ENCODE measurements at regions not wholly inside any gene's neighbourhood (a gene's known extent, or its start where the extent isn't known, plus 50 kb on each side); places are given as distances from the start of the nearest gene placed in this dataset.

GRCh38 chr2:117108741-117109267, 705.7 kb upstream of the DDX18 start:
- Histone ChIP-seq H3K9me3 (peaks cover 17% of the 10 kb centered on the region), H3K4me1 (no peaks in the 10 kb centered on the region), H3K4me3 (no peak overlapping the region), H3K27me3 (no peaks in the 10 kb centered on the region), H3K36me3 (no peaks in the 10 kb centered on the region), H3K27ac (no peak overlapping the region)
- WGBS = 88% methylated on average over 7 of the region's 9 CpGs
- TF ChIP-seq EP300 (IDR thresholded peaks at IDR 0.05) (no peak), POLR2AphosphoS5 (IDR thresholded peaks at IDR 0.05) (no peak), POLR2A (IDR thresholded peaks at IDR 0.05) (no peak)
- TF ChIP-seq, protein P1, sequence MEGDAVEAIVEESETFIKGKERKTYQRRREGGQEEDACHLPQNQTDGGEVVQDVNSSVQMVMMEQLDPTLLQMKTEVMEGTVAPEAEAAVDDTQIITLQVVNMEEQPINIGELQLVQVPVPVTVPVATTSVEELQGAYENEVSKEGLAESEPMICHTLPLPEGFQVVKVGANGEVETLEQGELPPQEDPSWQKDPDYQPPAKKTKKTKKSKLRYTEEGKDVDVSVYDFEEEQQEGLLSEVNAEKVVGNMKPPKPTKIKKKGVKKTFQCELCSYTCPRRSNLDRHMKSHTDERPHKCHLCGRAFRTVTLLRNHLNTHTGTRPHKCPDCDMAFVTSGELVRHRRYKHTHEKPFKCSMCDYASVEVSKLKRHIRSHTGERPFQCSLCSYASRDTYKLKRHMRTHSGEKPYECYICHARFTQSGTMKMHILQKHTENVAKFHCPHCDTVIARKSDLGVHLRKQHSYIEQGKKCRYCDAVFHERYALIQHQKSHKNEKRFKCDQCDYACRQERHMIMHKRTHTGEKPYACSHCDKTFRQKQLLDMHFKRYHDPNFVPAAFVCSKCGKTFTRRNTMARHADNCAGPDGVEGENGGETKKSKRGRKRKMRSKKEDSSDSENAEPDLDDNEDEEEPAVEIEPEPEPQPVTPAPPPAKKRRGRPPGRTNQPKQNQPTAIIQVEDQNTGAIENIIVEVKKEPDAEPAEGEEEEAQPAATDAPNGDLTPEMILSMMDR (IDR thresholded peaks at IDR 0.05) = no peak
- DNase-seq (ENCODE audit: low spot score in 2 of 2) = no peak

DNA sequence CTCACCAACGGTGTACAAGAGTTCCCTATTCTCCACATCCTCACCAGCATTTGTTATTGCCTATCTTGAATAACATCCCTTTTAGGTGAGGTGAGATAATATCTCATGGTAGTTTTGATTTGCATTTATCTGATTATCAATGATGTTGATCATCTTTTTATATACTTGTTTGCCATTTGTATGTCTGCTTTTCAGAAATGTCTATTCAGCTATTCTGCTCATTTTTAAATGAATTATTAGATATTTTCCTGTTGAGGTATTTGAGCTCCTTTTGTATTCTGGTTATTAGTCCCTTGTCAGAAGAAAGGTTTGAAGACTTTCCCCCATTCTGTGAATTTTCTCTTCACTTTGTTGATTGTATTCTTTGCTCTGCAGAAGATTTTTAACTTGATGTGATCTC, 695.5 kb upstream of the DDX18 start:
- Histone ChIP-seq H3K36me3 (no peaks in the 10 kb centered on the region), H3K9me3 (no peaks in the 10 kb centered on the region), H3K4me3 (no peak overlapping the region), H3K27me3 (no peaks in the 10 kb centered on the region), H3K27ac (no peak overlapping the region), H3K4me1 (no peaks in the 10 kb centered on the region)
- no peak for TF ChIP-seq EP300 (IDR thresholded peaks at IDR 0.05)
- no peak for TF ChIP-seq POLR2AphosphoS5 (IDR thresholded peaks at IDR 0.05)
- no peak for TF ChIP-seq POLR2A (IDR thresholded peaks at IDR 0.05)
- TF ChIP-seq, protein P1 (IDR thresholded peaks at IDR 0.05) = no peak
- WGBS = 43% methylated on average over 1 of the region's 1 CpG
- no peak for DNase-seq (ENCODE audit: low spot score in 2 of 2)

DNA sequence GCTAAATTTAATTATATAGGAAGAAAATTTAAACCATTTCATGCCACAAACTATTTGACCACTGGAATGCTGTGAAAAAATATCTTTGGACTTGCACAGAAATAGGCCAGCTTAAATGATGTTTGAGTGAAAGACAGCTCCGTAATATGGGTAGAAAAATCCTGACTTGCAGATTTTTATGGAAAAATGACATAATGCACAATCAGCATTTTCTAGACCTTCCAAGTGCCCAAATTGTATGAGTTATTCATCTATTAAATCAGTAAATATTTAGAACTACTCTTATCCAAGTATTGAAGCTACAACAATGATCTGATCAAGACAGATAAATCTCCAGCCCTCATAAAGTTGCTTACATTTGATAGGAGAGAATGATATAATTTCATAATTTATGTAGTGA, 691.1 kb upstream of the DDX18 start:
- Histone ChIP-seq H3K36me3 (no peaks in the 10 kb centered on the region), H3K4me3 (no peak overlapping the region), H3K27me3 (no peaks in the 10 kb centered on the region), H3K27ac (no peak overlapping the region), H3K4me1 (no peaks in the 10 kb centered on the region), H3K9me3 (no peaks in the 10 kb centered on the region)
- no peak for DNase-seq (ENCODE audit: low spot score in 2 of 2)
- WGBS = 79% methylated on average over 1 of the region's 1 CpG
- TF ChIP-seq POLR2A (IDR thresholded peaks at IDR 0.05) = no peak
- TF ChIP-seq, protein P1 (IDR thresholded peaks at IDR 0.05) = no peak

DNA sequence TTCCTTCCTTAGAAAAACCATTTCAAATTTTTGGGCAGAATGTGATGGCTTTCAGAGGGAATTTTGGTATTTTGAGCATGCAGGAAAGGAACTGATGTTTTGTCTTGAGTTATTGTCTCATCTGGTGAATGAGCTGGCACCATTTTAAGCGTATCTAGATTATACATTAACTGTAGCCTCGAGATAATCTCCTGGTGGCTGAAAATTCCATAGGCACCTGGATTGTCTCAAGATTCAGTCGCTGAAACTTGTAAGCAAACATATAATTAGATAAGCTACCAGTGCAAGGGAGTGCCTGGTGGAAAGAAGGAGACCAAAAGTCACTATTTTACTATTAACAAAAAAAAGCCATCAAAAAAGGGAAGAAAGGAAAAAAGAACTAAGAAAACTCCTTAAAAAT, 687.8 kb upstream of the DDX18 start:
- DNase-seq (ENCODE audit: low spot score in 2 of 2) = no peak
- Histone ChIP-seq H3K9me3 (no peaks in the 10 kb centered on the region), H3K4me1 (no peaks in the 10 kb centered on the region), H3K36me3 (no peaks in the 10 kb centered on the region), H3K27ac (no peak overlapping the region), H3K27me3 (no peaks in the 10 kb centered on the region), H3K4me3 (no peak overlapping the region)
- no peak for TF ChIP-seq EP300 (IDR thresholded peaks at IDR 0.05)
- TF ChIP-seq, protein P1 (IDR thresholded peaks at IDR 0.05) = no peak
- no peak for TF ChIP-seq POLR2A (IDR thresholded peaks at IDR 0.05)
- TF ChIP-seq POLR2AphosphoS5 (IDR thresholded peaks at IDR 0.05) = no peak
- 41% methylated on average over 3 of the region's 3 CpGs for WGBS

- Histone ChIP-seq H3K4me3 (no peak overlapping the region), H3K36me3 (no peaks in the 10 kb centered on the region), H3K9me3 (peaks cover 3% of the 10 kb centered on the region), H3K27me3 (no peaks in the 10 kb centered on the region), H3K4me1 (no peaks in the 10 kb centered on the region), H3K27ac (no peak overlapping the region)
- no peak for DNase-seq (ENCODE audit: low spot score in 2 of 2)
- TF ChIP-seq POLR2AphosphoS5 (IDR thresholded peaks at IDR 0.05) (no peak), EP300 (IDR thresholded peaks at IDR 0.05) (no peak), POLR2A (IDR thresholded peaks at IDR 0.05) (no peak)
- TF ChIP-seq, protein P1 (IDR thresholded peaks at IDR 0.05) = no peak
Observed at GRCh38 chr2:117127680-117128079, 686.8 kb upstream of the DDX18 start.

Data from suprapubic skin (tissue), 4 donors.